ENCODE measurements at regions not wholly inside any gene's neighbourhood (a gene's known extent, or its start where the extent isn't known, plus 50 kb on each side); places are given as distances from the start of the nearest gene placed in this dataset.

GRCh38 chr2:107569496-107569895, 257.2 kb upstream of the RGPD4 start:
- DNase-seq (ENCODE audit: low read depth): no peak

- DNase-seq (ENCODE audit: low read depth): no peak
These were observed 255.8 kb upstream of the RGPD4 start for GRCh38 chr2:107570876-107571275.

GRCh38 chr2:107572890-107573289, 253.8 kb upstream of the RGPD4 start:
- DNase-seq (ENCODE audit: low read depth): peak; percentile 42

- DNase-seq (ENCODE audit: low read depth): no peak
These were observed 249.7 kb upstream of the RGPD4 start for GRCh38 chr2:107576991-107577390.

GRCh38 chr2:107582487-107582886, 244.2 kb upstream of the RGPD4 start:
- DNase-seq (ENCODE audit: low read depth): no peak

- peak; percentile 52 for DNase-seq (ENCODE audit: low read depth)
These were observed 242.1 kb upstream of the RGPD4 start for GRCh38 chr2:107584577-107584976.

- peak; percentile 45 for DNase-seq (ENCODE audit: low read depth)
These were observed 240.8 kb upstream of the RGPD4 start for GRCh38 chr2:107585851-107586250.

- no peak for DNase-seq (ENCODE audit: low read depth)
These were observed 238.5 kb upstream of the RGPD4 start for GRCh38 chr2:107588181-107588580.

GRCh38 chr2:107589079-107589491, 237.6 kb upstream of the RGPD4 start:
- DNase-seq (ENCODE audit: low read depth): peak; percentile 56

- DNase-seq (ENCODE audit: low read depth): peak; percentile 75
These were observed 235.0 kb upstream of the RGPD4 start for GRCh38 chr2:107591561-107592279.

GRCh38 chr2:107592280-107592624, 234.4 kb upstream of the RGPD4 start:
- DNase-seq (ENCODE audit: low read depth): peak; percentile 34

GRCh38 chr2:107595285-107595684, 231.4 kb upstream of the RGPD4 start:
- no peak for DNase-seq (ENCODE audit: low read depth)

GRCh38 chr2:107595749-107596148, 230.9 kb upstream of the RGPD4 start:
- DNase-seq (ENCODE audit: low read depth): peak; percentile 86

GRCh38 chr2:107597507-107597906, 229.2 kb upstream of the RGPD4 start:
- no peak for DNase-seq (ENCODE audit: low read depth)

- DNase-seq (ENCODE audit: low read depth): no peak
These were observed 223.9 kb upstream of the RGPD4 start for GRCh38 chr2:107602801-107603200.

GRCh38 chr2:107607054-107607453, 219.6 kb upstream of the RGPD4 start:
- no peak for DNase-seq (ENCODE audit: low read depth)

- no peak for DNase-seq (ENCODE audit: low read depth)
These were observed 219.2 kb upstream of the RGPD4 start for GRCh38 chr2:107607473-107607872.

GRCh38 chr2:107615039-107615438, 211.7 kb upstream of the RGPD4 start:
- no peak for DNase-seq (ENCODE audit: low read depth)

- DNase-seq (ENCODE audit: low read depth): no peak
These were observed 207.9 kb upstream of the RGPD4 start for GRCh38 chr2:107618769-107619168.

GRCh38 chr2:107621186-107622165, 205.2 kb upstream of the RGPD4 start:
- no peak for DNase-seq (ENCODE audit: low read depth)

GRCh38 chr2:107622741-107623310, 203.9 kb upstream of the RGPD4 start:
- DNase-seq (ENCODE audit: low read depth): no peak

- DNase-seq (ENCODE audit: low read depth): no peak
These were observed 200.7 kb upstream of the RGPD4 start for GRCh38 chr2:107625982-107626381.

- peak; percentile 39 for DNase-seq (ENCODE audit: low read depth)
These were observed 199.5 kb upstream of the RGPD4 start for GRCh38 chr2:107627164-107627563.

All from EH (cell line).